Choroid plexus epithelial cell (primary cell): ENCODE measurements at regions not wholly inside any gene's neighbourhood (a gene's known extent, or its start where the extent isn't known, plus 50 kb on each side); places are given as distances from the start of the nearest gene placed in this dataset.
"Not testable (repeated sequence)": the region's sequence is repeated elsewhere in the genome, so short reads cannot be mapped to it uniquely, and the experiment has no call there.

ENCODE experiments used
- DNase-seq: peaks from one replicate; pipeline ENCODE4 v3.0.0-alpha.2; 2010; ENCODE audit warnings: low read depth
- H3K4me3 ChIP-seq: 2 replicates; pipeline ENCODE4 v1.5.1; 2011; ENCODE audit warnings: low read depth, mild to moderate bottlenecking, control low read depth, low read length, moderate library complexity
- TF ChIP-seq, protein P1 (sequence below): conservative IDR thresholded peaks from 2 replicates; pipeline ENCODE4 v1.5.1; 2011; ENCODE audit warnings: low read depth, mild to moderate bottlenecking, control low read depth, inconsistent platforms, low read length, moderate library complexity

DNA sequence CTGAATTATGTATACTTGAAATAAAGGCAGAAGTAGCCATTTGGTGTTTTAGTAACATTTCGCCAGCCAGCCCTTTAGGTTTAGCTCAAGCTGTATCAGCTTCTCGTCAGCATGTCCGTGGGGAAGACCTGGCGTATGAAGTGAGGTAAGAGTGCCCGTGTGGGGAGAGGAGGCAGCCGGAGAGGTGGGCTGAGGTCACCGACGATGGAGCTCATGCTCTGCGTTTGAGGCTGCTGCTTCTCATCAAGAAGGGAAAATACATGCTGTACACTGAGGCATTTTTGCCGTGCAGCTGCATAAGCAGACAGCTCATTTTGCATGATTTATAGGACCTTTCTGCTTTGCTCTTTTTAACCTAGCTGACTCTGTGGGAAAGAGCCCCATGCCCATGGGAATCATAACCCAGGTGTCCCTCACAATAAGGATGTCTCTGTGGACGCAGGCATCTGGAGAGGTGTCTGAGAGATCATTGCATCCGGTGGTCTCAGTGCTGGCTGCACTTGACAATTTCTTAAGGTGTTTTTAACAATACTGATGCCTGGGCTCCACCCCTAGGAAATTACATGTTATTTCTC is 179.1 kb downstream of the ABCC12 start:
- no peak overlapping the region for H3K4me3 ChIP-seq
- TF ChIP-seq, protein P1, sequence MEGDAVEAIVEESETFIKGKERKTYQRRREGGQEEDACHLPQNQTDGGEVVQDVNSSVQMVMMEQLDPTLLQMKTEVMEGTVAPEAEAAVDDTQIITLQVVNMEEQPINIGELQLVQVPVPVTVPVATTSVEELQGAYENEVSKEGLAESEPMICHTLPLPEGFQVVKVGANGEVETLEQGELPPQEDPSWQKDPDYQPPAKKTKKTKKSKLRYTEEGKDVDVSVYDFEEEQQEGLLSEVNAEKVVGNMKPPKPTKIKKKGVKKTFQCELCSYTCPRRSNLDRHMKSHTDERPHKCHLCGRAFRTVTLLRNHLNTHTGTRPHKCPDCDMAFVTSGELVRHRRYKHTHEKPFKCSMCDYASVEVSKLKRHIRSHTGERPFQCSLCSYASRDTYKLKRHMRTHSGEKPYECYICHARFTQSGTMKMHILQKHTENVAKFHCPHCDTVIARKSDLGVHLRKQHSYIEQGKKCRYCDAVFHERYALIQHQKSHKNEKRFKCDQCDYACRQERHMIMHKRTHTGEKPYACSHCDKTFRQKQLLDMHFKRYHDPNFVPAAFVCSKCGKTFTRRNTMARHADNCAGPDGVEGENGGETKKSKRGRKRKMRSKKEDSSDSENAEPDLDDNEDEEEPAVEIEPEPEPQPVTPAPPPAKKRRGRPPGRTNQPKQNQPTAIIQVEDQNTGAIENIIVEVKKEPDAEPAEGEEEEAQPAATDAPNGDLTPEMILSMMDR: no peak
- no peak for DNase-seq

GRCh38 chr16:47974971-47975370 is 180.8 kb downstream of the ABCC12 start:
- not testable (repeated sequence) for DNase-seq, H3K4me3 ChIP-seq

GRCh38 chr16:47973552-47973951 is 182.2 kb downstream of the ABCC12 start:
- TF ChIP-seq, protein P1: no peak
- no peak for DNase-seq
- no peak overlapping the region for H3K4me3 ChIP-seq

- TF ChIP-seq, protein P1: no peak
- no peak overlapping the region for H3K4me3 ChIP-seq
- DNase-seq: no peak
These were observed 183.4 kb downstream of the ABCC12 start for GRCh38 chr16:47972246-47972985.

DNA sequence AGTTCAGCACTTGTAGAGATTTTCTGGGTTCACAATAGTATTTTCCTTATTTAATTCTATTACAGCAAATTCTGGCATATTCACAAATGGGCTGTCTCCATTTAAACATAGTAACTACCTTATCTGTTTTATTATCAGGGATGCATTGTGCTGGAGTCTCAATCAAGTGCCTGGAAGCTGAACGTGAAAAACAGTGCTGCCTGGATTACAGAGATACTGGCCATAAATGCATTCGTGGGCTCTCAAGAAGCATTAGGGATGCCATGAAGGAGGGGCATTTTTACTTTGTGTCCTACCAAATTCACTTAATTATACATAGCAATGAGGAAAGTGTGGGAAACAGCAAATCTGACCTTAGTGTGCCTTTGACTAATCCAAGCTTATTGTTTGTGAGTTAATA is 184.6 kb downstream of the ABCC12 start:
- no peak for DNase-seq
- no peak overlapping the region for H3K4me3 ChIP-seq
- TF ChIP-seq, protein P1: no peak

DNA sequence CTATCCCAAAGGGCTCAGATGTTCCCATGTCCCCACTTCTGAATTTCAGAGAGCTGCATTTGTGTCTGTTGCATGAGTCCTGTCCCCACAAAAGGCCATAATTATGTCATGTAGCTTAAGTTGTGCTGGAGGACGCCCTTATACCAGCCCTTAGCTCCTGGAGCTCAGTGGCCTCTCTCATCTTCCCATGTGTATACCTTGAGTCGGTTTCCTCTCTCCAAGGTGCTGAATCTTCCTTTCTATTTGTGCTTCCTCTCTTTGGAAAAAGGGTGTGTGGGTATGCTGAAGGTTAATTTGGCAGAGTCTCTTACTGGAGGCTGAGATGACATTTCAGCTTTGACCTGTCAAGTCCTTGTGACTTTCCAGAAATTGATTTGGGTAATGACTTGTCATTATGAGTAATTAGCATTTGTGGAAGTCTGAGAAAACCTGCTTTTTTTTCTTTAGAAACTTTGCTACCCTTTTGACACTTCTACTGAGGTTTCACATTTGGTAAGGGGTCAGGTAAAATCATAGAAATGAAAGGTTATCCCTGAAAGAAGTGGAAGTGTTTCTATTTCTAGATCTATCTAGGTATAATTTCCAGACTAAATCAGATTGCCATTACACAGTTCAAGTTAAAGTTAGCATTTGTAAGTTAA is 185.4 kb downstream of the ABCC12 start:
- H3K4me3 ChIP-seq: no peak overlapping the region
- peak; percentile 69 for DNase-seq
- TF ChIP-seq, protein P1: no peak

DNA sequence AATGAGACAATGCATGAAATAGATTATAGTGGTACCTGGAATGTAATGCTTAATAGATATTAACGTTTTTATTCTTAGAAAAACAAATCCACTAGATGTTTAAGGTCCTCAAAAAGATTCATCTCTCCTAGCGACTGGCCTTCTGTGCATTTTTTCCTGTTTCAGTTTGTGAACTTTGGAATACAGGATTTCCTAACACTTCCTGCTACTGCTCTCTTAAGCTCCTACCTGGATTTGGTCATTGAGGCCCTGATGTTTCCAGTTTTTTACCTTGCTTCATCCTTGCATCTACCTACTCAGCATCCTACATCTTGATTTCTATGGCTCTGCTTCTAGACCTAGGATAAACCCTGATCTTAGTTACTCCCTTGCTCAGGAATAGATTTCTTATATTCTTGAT is 188.4 kb downstream of the ABCC12 start:
- no peak overlapping the region for H3K4me3 ChIP-seq
- TF ChIP-seq, protein P1: no peak

More for the DNA sequence above, 188.4 kb downstream of the ABCC12 start:
- DNase-seq: no peak
